Keratinocyte (primary cell): ENCODE measurements at regions not wholly inside any gene's neighbourhood (a gene's known extent, or its start where the extent isn't known, plus 50 kb on each side); places are given as distances from the start of the nearest gene placed in this dataset.

Experiments
- DNase-seq: peaks from one replicate; pipeline ENCODE4 v3.0.0-alpha.2; 2011; ENCODE audit warnings: low read depth, missing footprints, low spot score
- FAIRE-seq: peaks from 2 replicates; lab custom pipeline; 2011; peaks lifted over from hg19 to GRCh38; lab: Jason Lieb, UNC
- H2AFZ ChIP-seq: 2 replicates; pipeline ENCODE4 v1.6.0; 2012; ENCODE audit warnings: low read length, control low read depth, inconsistent platforms; ENCODE audit not compliant: control insufficient read depth
- H3K27ac ChIP-seq: 2 replicates; pipeline ENCODE4 v1.5.1; 2011; ENCODE audit warnings: low read length; ENCODE audit not compliant: control insufficient read depth, insufficient read depth
- H3K27me3 ChIP-seq: 3 replicates; pipeline ENCODE4 v1.6.0; 2011; ENCODE audit warnings: low read length; ENCODE audit not compliant: control insufficient read depth, insufficient read depth; ENCODE audit errors: extremely low read depth
- H3K36me3 ChIP-seq, 2 experiments: 2 replicates in 1 of 2; 3 replicates in 1 of 2; pipeline ENCODE4 v1.5.1; 2011; ENCODE audit warnings: low read length in 2 of 2, mild to moderate bottlenecking in 1 of 2; ENCODE audit not compliant: control insufficient read depth in 2 of 2, insufficient read depth in 2 of 2; ENCODE audit errors: extremely low read depth in 1 of 2
- H3K4me1 ChIP-seq: 3 replicates; pipeline ENCODE4 v1.5.1; 2011; ENCODE audit warnings: low read length; ENCODE audit not compliant: control insufficient read depth, insufficient read depth; ENCODE audit errors: extremely low read depth
- H3K4me2 ChIP-seq: 3 replicates; pipeline ENCODE4 v1.6.0; 2011; ENCODE audit warnings: low read depth, low read length; ENCODE audit not compliant: control insufficient read depth, insufficient read depth; ENCODE audit errors: extremely low read depth
- H3K4me3 ChIP-seq, 3 experiments: fragments of 200-600 bp in 1 of 3; sonication (generic) in 1 of 3; 2 replicates in 2 of 3; 3 replicates in 1 of 3; pipeline ENCODE4 v1.5.1; 2011 to 2016; ENCODE audit warnings: low read length in 3 of 3, mild to moderate bottlenecking in 3 of 3, control low read depth in 2 of 3, inconsistent platforms in 1 of 3, low read depth in 1 of 3, mixed read lengths in 1 of 3, mixed run types in 1 of 3, moderate library complexity in 1 of 3; ENCODE audit not compliant: control insufficient read depth in 2 of 3, insufficient read depth in 2 of 3; ENCODE audit errors: extremely low read depth in 1 of 3
- H3K79me2 ChIP-seq: 2 replicates; pipeline ENCODE4 v1.6.0; 2012; ENCODE audit warnings: low read length; ENCODE audit not compliant: control insufficient read depth, insufficient read depth
- H3K9ac ChIP-seq: 3 replicates; pipeline ENCODE4 v1.6.0; 2011; ENCODE audit warnings: low read length; ENCODE audit not compliant: control insufficient read depth, insufficient read depth; ENCODE audit errors: extremely low read depth
- H3K9me1 ChIP-seq: 3 replicates; pipeline ENCODE4 v1.6.0; 2011; ENCODE audit warnings: low read length; ENCODE audit not compliant: control insufficient read depth, insufficient read depth; ENCODE audit errors: extremely low read depth
- H3K9me3 ChIP-seq: 2 replicates; pipeline ENCODE4 v1.5.1; 2012; ENCODE audit warnings: low read depth, low read length; ENCODE audit not compliant: control insufficient read depth
- H4K20me1 ChIP-seq: 3 replicates; pipeline ENCODE4 v1.6.0; 2011; ENCODE audit warnings: low read length; ENCODE audit not compliant: control insufficient read depth, insufficient read depth; ENCODE audit errors: extremely low read depth
- CTCF ChIP-seq, 3 experiments: IDR thresholded peaks in 1 of 3; conservative IDR thresholded peaks in 1 of 3; optimal IDR thresholded peaks in 1 of 3; 2 replicates in 2 of 3; 3 replicates in 1 of 3; pipeline versions ENCODE3 to v1.5.1; 2011; ENCODE audit warnings: low read length in 3 of 3, mild to moderate bottlenecking in 3 of 3, moderate library complexity in 2 of 3, control low read depth in 1 of 3, inconsistent platforms in 1 of 3; ENCODE audit not compliant: insufficient read depth in 2 of 3; ENCODE audit errors: extremely low read depth in 1 of 3
- EZH2 ChIP-seq: IDR thresholded peaks from one replicate; pipeline ENCODE4 v1.6.1; 2012; ENCODE audit warnings: inconsistent platforms, mild to moderate bottlenecking, low read length, moderate library complexity
- dilution Hi-C: fragments of 300-500 bp; cut with MboI; formaldehyde crosslinking; loops from one replicate; pipeline ENCODE4 v1.7.0; 2020; ENCODE audit warnings: low sequenced_read_pairs; ENCODE audit not compliant: extremely low pct_ligation_motif_present

- H3K79me2 ChIP-seq: no peaks in the 10 kb centered on the region
- no peak overlapping the region for H2AFZ ChIP-seq
- no peaks in the 10 kb centered on the region for H4K20me1 ChIP-seq
- H3K4me1 ChIP-seq: no peaks in the 10 kb centered on the region
- TF ChIP-seq EZH2 (no peak), CTCF (optimal IDR thresholded peaks at IDR 0.05 in 1 of 3, IDR thresholded peaks at IDR 0.05 in 1 of 3, conservative IDR thresholded peaks at IDR 0.05 in 1 of 3; ENCODE audit: extremely low read depth in 1 of 3, insufficient read depth in 2 of 3, low read length in 3 of 3) (no peak)
- no peak overlapping the region for H3K4me3 ChIP-seq
- DNase-seq (no peak), FAIRE-seq (no peak)
- dilution Hi-C loops: no loop called here
- H3K27ac ChIP-seq: no peak overlapping the region
- H3K9ac ChIP-seq: no peak overlapping the region
- no peaks in the 10 kb centered on the region for H3K9me1 ChIP-seq
- H3K4me2 ChIP-seq: no peak overlapping the region
- H3K36me3 ChIP-seq: no peaks in the 10 kb centered on the region
- no peaks in the 10 kb centered on the region for H3K27me3 ChIP-seq
- H3K9me3 ChIP-seq: no peaks in the 10 kb centered on the region
These were observed 538.6 kb upstream of the MIR17HG start for GRCh38 chr13:90808838-90809237.

- no peak overlapping the region for H3K27ac ChIP-seq
- no peaks in the 10 kb centered on the region for H3K27me3 ChIP-seq
- no peak overlapping the region for H2AFZ ChIP-seq
- H3K4me1 ChIP-seq: no peaks in the 10 kb centered on the region
- no peak overlapping the region for H3K4me3 ChIP-seq
- FAIRE-seq: no peak
- no peak for DNase-seq
- no peaks in the 10 kb centered on the region for H3K9me3 ChIP-seq
- H4K20me1 ChIP-seq: no peaks in the 10 kb centered on the region
- no peak overlapping the region for H3K4me2 ChIP-seq
- dilution Hi-C loops: no loop called here
- H3K9ac ChIP-seq: no peak overlapping the region
- H3K9me1 ChIP-seq: no peaks in the 10 kb centered on the region
- no peaks in the 10 kb centered on the region for H3K79me2 ChIP-seq
- no peaks in the 10 kb centered on the region for H3K36me3 ChIP-seq
- TF ChIP-seq CTCF (optimal IDR thresholded peaks at IDR 0.05 in 1 of 3, IDR thresholded peaks at IDR 0.05 in 1 of 3, conservative IDR thresholded peaks at IDR 0.05 in 1 of 3; ENCODE audit: extremely low read depth in 1 of 3, insufficient read depth in 2 of 3, low read length in 3 of 3) (no peak), EZH2 (no peak)
These were observed 523.5 kb upstream of the MIR17HG start for GRCh38 chr13:90824032-90824431.
